ENCODE measurements at regions not wholly inside any gene's neighbourhood (a gene's known extent, or its start where the extent isn't known, plus 50 kb on each side); places are given as distances from the start of the nearest gene placed in this dataset.

DNA sequence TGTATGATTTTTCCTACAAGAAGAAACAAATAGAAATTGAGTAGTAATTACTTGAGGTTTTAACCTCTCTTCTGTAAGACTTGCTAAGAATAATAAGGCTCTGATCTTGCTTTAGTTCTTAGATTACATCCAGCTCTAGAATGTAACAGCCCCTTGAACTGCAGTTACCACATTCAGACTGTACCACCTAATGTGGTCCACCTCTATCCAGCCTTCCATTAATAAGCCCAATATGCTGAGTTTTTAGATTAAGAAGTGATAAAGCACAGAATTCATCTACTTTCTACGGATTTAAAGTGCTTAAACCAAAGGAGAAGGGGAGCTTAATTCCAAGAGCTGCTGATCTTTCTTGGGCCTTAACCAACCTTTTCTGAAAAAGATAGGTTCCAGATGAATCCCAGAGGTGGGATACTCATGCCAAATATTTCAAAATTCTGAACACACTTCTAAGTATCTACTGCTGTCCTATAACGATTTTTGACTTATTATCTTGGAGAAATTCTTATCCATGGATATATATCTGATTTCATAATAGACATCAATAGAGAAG lies 131.5 kb downstream of the ZNF608 start:
- H3K4me3 ChIP-seq (replicated peaks in 1 of 3; ENCODE audit: insufficient read depth in 1 of 3, low read depth in 2 of 3, low read length in 3 of 3), result no peak overlapping the region
- no peak overlapping the region for H3K9ac ChIP-seq (ENCODE audit: insufficient read depth, low read depth, low read length)

GRCh38 chr5:124614105-124614504 lies 132.3 kb downstream of the ZNF608 start:
- DNase-seq (ENCODE audit: low spot score) (no peak), FAIRE-seq (no peak), ATAC-seq (no peak)
- Histone ChIP-seq H3K79me2 (ENCODE audit: insufficient read depth, low read length) (no peaks in the 10 kb centered on the region), H3K9ac (ENCODE audit: insufficient read depth, low read depth, low read length) (no peak overlapping the region), H3K4me2 (ENCODE audit: low read depth, low read length) (no peak overlapping the region), H3K4me3 (replicated peaks in 1 of 3; ENCODE audit: insufficient read depth in 1 of 3, low read depth in 2 of 3, low read length in 3 of 3) (no peak overlapping the region), H3K27ac (ENCODE audit: extremely low read length, insufficient read depth, low read length) (no peak overlapping the region), H4K20me1 (ENCODE audit: insufficient read depth, low read length) (no peaks in the 10 kb centered on the region), H3K9me3 (ENCODE audit: low read length) (no peaks in the 10 kb centered on the region), H3K4me1 (ENCODE audit: insufficient read depth, low read length) (no peaks in the 10 kb centered on the region), H3K36me3 (replicated peaks in 1 of 2; ENCODE audit: control insufficient read depth in 1 of 2, insufficient read depth in 2 of 2, low read length in 2 of 2) (no peaks in the 10 kb centered on the region), H2AFZ (ENCODE audit: low read length) (no peak overlapping the region), H3K27me3 (ENCODE audit: control insufficient read depth in 1 of 2, insufficient read depth in 2 of 2, low read length in 2 of 2) (no peaks in the 10 kb centered on the region)
- in situ Hi-C loops (cut with HindIII; ENCODE audit: extremely low pct_ligation_motif_present, low pct_unique_long_range_greater_than_20kb) (no loop called here), intact Hi-C loops (cut with micrococcal nuclease; ENCODE audit: unreplicated experiment) (no loop called here)
- WGBS (ENCODE audit: low lambda C conversion rate), result 32% methylated on average over 1 of the region's 1 CpG
- ChIA-PET POLR2A (no interaction called here), CTCF (ENCODE audit: low intra/inter-chr PET ratio, low total read pairs) (no interaction called here)
- TF ChIP-seq DR1 (CRISPR knock-in tag; IDR thresholded peaks at IDR 0.05) (no peak), ZNF766 (CRISPR knock-in tag; IDR thresholded peaks at IDR 0.05; ENCODE audit: borderline replicate concordance) (no peak), ZNF598 (CRISPR knock-in tag; IDR thresholded peaks at IDR 0.05; ENCODE audit: borderline replicate concordance) (no peak), ZNF644 (CRISPR knock-in tag; IDR thresholded peaks at IDR 0.05; ENCODE audit: low read depth) (no peak), MIER3 (CRISPR knock-in tag; IDR thresholded peaks at IDR 0.05; ENCODE audit: borderline replicate concordance) (no peak), ASH2L (IDR thresholded peaks at IDR 0.05; ENCODE audit: insufficient read length, low read depth, low read length) (no peak), ZNF747 (CRISPR knock-in tag; IDR thresholded peaks at IDR 0.05; ENCODE audit: borderline replicate concordance) (no peak), ISX (CRISPR knock-in tag; conservative IDR thresholded peaks at IDR 0.05) (no peak), GLI4 (CRISPR knock-in tag; IDR thresholded peaks at IDR 0.05; ENCODE audit: borderline replicate concordance) (no peak)
- no TSS peak for BruUV-seq (replicated peaks)

More for the DNA sequence above, 131.5 kb downstream of the ZNF608 start:
- Histone ChIP-seq H3K4me2 (ENCODE audit: low read depth, low read length) (no peak overlapping the region), H4K20me1 (ENCODE audit: insufficient read depth, low read length) (no peaks in the 10 kb centered on the region), H3K27me3 (ENCODE audit: control insufficient read depth in 1 of 2, insufficient read depth in 2 of 2, low read length in 2 of 2) (no peaks in the 10 kb centered on the region), H3K9me3 (ENCODE audit: low read length) (no peaks in the 10 kb centered on the region), H3K4me1 (ENCODE audit: insufficient read depth, low read length) (no peaks in the 10 kb centered on the region), H2AFZ (ENCODE audit: low read length) (no peak overlapping the region), H3K79me2 (ENCODE audit: insufficient read depth, low read length) (no peaks in the 10 kb centered on the region), H3K27ac (ENCODE audit: extremely low read length, insufficient read depth, low read length) (no peak overlapping the region), H3K36me3 (replicated peaks in 1 of 2; ENCODE audit: control insufficient read depth in 1 of 2, insufficient read depth in 2 of 2, low read length in 2 of 2) (no peaks in the 10 kb centered on the region)
- BruUV-seq (replicated peaks), result no TSS peak
- POLR2A ChIA-PET, result no interaction called here
- WGBS (ENCODE audit: low lambda C conversion rate), result 19% methylated on average over 2 of the region's 2 CpGs
- no peak for DNase-seq (ENCODE audit: low spot score)
- no peak for ATAC-seq
- TF ChIP-seq ZFX (CRISPR knock-in tag; IDR thresholded peaks at IDR 0.05; ENCODE audit: low read depth), result no peak
- TF ChIP-seq KDM5A (IDR thresholded peaks at IDR 0.05; ENCODE audit: borderline replicate concordance, low read length), result no peak
- no peak for TF ChIP-seq MYNN (CRISPR knock-in tag; IDR thresholded peaks at IDR 0.05; ENCODE audit: low read depth)
- TF ChIP-seq, protein P1, sequence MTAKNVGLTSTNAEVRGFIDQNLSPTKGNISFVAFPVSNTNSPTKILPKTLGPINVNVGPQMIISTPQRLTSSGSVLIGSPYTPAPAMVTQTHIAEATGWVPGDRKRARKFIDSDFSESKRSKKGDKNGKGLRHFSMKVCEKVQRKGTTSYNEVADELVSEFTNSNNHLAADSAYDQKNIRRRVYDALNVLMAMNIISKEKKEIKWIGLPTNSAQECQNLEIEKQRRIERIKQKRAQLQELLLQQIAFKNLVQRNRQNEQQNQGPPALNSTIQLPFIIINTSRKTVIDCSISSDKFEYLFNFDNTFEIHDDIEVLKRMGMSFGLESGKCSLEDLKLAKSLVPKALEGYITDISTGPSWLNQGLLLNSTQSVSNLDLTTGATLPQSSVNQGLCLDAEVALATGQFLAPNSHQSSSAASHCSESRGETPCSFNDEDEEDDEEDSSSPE (CRISPR knock-in tag; IDR thresholded peaks at IDR 0.05), result no peak
- TF ChIP-seq SRSF1 (optimal IDR thresholded peaks at IDR 0.05; ENCODE audit: low read depth, low read length), result no peak
- in situ Hi-C loops (cut with HindIII; ENCODE audit: extremely low pct_ligation_motif_present, low pct_unique_long_range_greater_than_20kb) (no loop called here), intact Hi-C loops (cut with micrococcal nuclease; ENCODE audit: unreplicated experiment) (no loop called here)
- CTCF ChIA-PET (ENCODE audit: low intra/inter-chr PET ratio, low total read pairs), result no interaction called here
- FAIRE-seq, result no peak
